KMS-11 (cell line): ENCODE measurements at regions not wholly inside any gene's neighbourhood (a gene's known extent, or its start where the extent isn't known, plus 50 kb on each side); places are given as distances from the start of the nearest gene placed in this dataset.

Experiments used
- H2AFZ ChIP-seq: fragments of 200-600 bp; sonication (generic); 2 replicates; pipeline ENCODE4 v1.6.1; 2016; ENCODE audit warnings: antibody characterized with exemption, mixed run types, low read depth
- H3K27ac ChIP-seq: fragments of 200-600 bp; sonication (generic); 2 replicates; pipeline ENCODE4 v1.6.1; 2016; ENCODE audit warnings: mild to moderate bottlenecking, mixed run types
- H3K27me3 ChIP-seq: fragments of 200-600 bp; sonication (generic); 2 replicates; pipeline ENCODE4 v1.6.1; 2017; ENCODE audit warnings: mild to moderate bottlenecking, low read depth, mixed run types, moderate library complexity; ENCODE audit not compliant: insufficient read depth
- H3K36me3 ChIP-seq: fragments of 200-600 bp; sonication (generic); 2 replicates; pipeline ENCODE4 v1.6.1; 2017; ENCODE audit warnings: mild to moderate bottlenecking, mixed run types; ENCODE audit not compliant: insufficient read depth
- H3K4me1 ChIP-seq: fragments of 200-600 bp; sonication (generic); 2 replicates; pipeline ENCODE4 v1.6.1; 2016; ENCODE audit warnings: mild to moderate bottlenecking, low read depth, mixed run types; ENCODE audit not compliant: poor library complexity, severe bottlenecking
- H3K4me2 ChIP-seq: fragments of 200-600 bp; sonication (generic); 2 replicates; pipeline ENCODE4 v1.7.0; 2016; ENCODE audit warnings: mild to moderate bottlenecking, mixed run types
- H3K4me3 ChIP-seq: fragments of 200-600 bp; sonication (generic); IDR thresholded peaks from 2 replicates; pipeline ENCODE4 v1.6.1; 2017; ENCODE audit warnings: low read depth, low read length, mixed read lengths; ENCODE audit not compliant: insufficient read depth
- H3K79me2 ChIP-seq: fragments of 200-600 bp; sonication (generic); 2 replicates; pipeline ENCODE4 v1.6.1; 2016; ENCODE audit warnings: low read depth, mixed run types; ENCODE audit not compliant: insufficient read depth
- H3K9ac ChIP-seq: fragments of 200-600 bp; sonication (generic); 2 replicates; pipeline ENCODE4 v1.6.1; 2016; ENCODE audit warnings: mild to moderate bottlenecking, mixed run types
- H4K20me1 ChIP-seq: fragments of 200-600 bp; sonication (generic); 2 replicates; pipeline ENCODE4 v1.6.1; 2016; ENCODE audit warnings: mild to moderate bottlenecking, mixed run types; ENCODE audit not compliant: insufficient read depth
- TF ChIP-seq, protein P1 (sequence below): fragments of 200-600 bp; sonication (generic); conservative IDR thresholded peaks from 2 replicates; pipeline ENCODE4 v1.6.1; 2017; ENCODE audit warnings: low read depth, mild to moderate bottlenecking, antibody characterized with exemption, low read length, moderate library complexity, mixed read lengths

- no peak overlapping the region for H3K4me2 ChIP-seq
Observed at GRCh38 chr7:3245077-3245476, 56.0 kb upstream of the SDK1 start.

GRCh38 chr7:3245721-3246120, 55.3 kb upstream of the SDK1 start:
- no peaks in the 10 kb centered on the region for H4K20me1 ChIP-seq
- H3K79me2 ChIP-seq = no peaks in the 10 kb centered on the region
- H3K4me2 ChIP-seq = no peak overlapping the region
- H3K9ac ChIP-seq = no peak overlapping the region
- no peaks in the 10 kb centered on the region for H3K4me1 ChIP-seq
- H2AFZ ChIP-seq = no peak overlapping the region
- no peaks in the 10 kb centered on the region for H3K27me3 ChIP-seq
- H3K36me3 ChIP-seq = no peaks in the 10 kb centered on the region
- no peak overlapping the region for H3K4me3 ChIP-seq
- H3K27ac ChIP-seq = no peak overlapping the region
- TF ChIP-seq, protein P1, sequence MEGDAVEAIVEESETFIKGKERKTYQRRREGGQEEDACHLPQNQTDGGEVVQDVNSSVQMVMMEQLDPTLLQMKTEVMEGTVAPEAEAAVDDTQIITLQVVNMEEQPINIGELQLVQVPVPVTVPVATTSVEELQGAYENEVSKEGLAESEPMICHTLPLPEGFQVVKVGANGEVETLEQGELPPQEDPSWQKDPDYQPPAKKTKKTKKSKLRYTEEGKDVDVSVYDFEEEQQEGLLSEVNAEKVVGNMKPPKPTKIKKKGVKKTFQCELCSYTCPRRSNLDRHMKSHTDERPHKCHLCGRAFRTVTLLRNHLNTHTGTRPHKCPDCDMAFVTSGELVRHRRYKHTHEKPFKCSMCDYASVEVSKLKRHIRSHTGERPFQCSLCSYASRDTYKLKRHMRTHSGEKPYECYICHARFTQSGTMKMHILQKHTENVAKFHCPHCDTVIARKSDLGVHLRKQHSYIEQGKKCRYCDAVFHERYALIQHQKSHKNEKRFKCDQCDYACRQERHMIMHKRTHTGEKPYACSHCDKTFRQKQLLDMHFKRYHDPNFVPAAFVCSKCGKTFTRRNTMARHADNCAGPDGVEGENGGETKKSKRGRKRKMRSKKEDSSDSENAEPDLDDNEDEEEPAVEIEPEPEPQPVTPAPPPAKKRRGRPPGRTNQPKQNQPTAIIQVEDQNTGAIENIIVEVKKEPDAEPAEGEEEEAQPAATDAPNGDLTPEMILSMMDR = no peak

More at GRCh38 chr7:3245077-3245476, 56.0 kb upstream of the SDK1 start:
- Histone ChIP-seq H3K36me3 (no peaks in the 10 kb centered on the region), H3K4me1 (no peaks in the 10 kb centered on the region), H3K79me2 (no peaks in the 10 kb centered on the region), H3K27ac (no peak overlapping the region), H3K9ac (no peak overlapping the region), H3K27me3 (no peaks in the 10 kb centered on the region), H4K20me1 (no peaks in the 10 kb centered on the region), H2AFZ (no peak overlapping the region), H3K4me3 (no peak overlapping the region)
- TF ChIP-seq, protein P1 = no peak

DNA sequence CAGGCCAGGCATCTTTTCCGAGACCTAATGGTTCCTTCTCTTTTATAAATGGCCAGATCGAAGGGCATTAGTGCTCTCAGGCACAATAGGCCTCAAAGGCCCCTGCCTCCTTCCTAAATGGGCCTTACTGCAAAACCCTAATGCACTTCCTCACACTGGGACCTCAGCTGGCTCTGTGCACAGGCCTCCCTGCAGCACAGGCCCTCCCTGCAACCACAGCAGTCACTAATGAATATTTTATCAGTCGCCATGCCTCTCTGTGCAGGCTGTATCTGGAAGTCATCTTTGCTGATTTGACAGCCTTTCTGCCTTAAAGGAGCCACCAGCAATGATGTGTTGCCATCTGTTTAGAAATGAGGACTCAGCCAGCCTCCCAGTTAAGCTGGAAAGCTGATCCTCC, 54.9 kb upstream of the SDK1 start:
- no peaks in the 10 kb centered on the region for H3K36me3 ChIP-seq
- no peak overlapping the region for H3K27ac ChIP-seq
- no peaks in the 10 kb centered on the region for H4K20me1 ChIP-seq
- no peaks in the 10 kb centered on the region for H3K4me1 ChIP-seq
- no peak overlapping the region for H3K4me3 ChIP-seq
- no peak overlapping the region for H2AFZ ChIP-seq
- H3K27me3 ChIP-seq = no peaks in the 10 kb centered on the region
- no peaks in the 10 kb centered on the region for H3K79me2 ChIP-seq
- TF ChIP-seq, protein P1 = no peak
- H3K9ac ChIP-seq = no peak overlapping the region
- no peak overlapping the region for H3K4me2 ChIP-seq

DNA sequence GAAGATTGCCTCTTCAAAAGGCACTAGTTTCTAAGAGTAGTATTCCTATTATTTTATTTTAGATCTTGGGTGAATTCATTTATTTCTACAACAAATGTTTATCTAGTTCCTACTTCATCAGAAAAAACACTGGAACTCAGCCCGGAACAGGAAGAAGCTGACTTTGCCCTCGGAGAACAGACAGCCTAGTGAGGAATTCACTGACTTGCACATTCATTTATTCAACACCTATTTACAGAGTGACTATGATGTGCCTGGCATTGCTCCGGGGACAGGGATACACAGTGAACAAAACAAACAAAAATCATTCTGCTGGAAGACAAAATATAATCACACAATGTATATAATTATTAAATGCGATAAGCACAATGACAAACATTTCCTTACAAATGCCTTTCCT, 54.4 kb upstream of the SDK1 start:
- H3K27ac ChIP-seq = no peak overlapping the region
- TF ChIP-seq, protein P1 = no peak
- no peaks in the 10 kb centered on the region for H4K20me1 ChIP-seq
- no peak overlapping the region for H3K4me2 ChIP-seq
- no peaks in the 10 kb centered on the region for H3K4me1 ChIP-seq
- H3K27me3 ChIP-seq = no peaks in the 10 kb centered on the region
- H3K4me3 ChIP-seq = no peak overlapping the region
- H3K9ac ChIP-seq = no peak overlapping the region
- H3K79me2 ChIP-seq = no peaks in the 10 kb centered on the region
- no peaks in the 10 kb centered on the region for H3K36me3 ChIP-seq
- no peak overlapping the region for H2AFZ ChIP-seq

DNA sequence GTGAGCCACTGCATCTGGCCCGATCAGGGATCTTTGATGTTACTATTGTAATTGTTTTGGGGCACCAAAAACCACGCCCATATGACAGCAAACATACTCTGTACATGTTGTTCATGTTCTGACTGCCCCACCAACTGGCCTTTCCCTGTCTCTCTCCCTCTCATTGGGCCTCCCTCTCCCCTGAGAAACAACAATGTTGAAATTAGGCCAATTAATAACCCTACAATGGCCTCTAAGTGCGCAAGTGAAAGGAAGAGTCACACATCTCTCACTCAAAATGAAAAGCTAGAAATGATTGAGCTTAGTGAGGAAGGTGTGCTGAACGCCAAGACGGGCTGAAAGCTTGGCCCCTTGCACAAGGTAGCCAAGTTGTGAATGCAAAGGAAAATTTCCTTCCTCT, 50.3 kb upstream of the SDK1 start:
- Histone ChIP-seq H3K79me2 (no peaks in the 10 kb centered on the region), H4K20me1 (no peaks in the 10 kb centered on the region), H3K9ac (no peak overlapping the region), H3K4me3 (no peak overlapping the region), H3K4me2 (no peak overlapping the region), H3K27me3 (no peaks in the 10 kb centered on the region), H3K36me3 (no peaks in the 10 kb centered on the region), H3K4me1 (no peaks in the 10 kb centered on the region), H3K27ac (no peak overlapping the region), H2AFZ (no peak overlapping the region)
- TF ChIP-seq, protein P1 = no peak
